Activated T-cell treated with anti-CD3 and anti-CD28 coated beads, Interleukin-2, amount 50 U/mL, for 4 hours (primary cell): ENCODE measurements at regions not wholly inside any gene's neighbourhood (a gene's known extent, or its start where the extent isn't known, plus 50 kb on each side); places are given as distances from the start of the nearest gene placed in this dataset.
"Not testable (repeated sequence)": the region's sequence is repeated elsewhere in the genome, so short reads cannot be mapped to it uniquely, and the experiment has no call there.

Experiments
- ATAC-seq, 2 donors: fragments of 200-7000 bp; cut with Tn5 transposase; one replicate each; pipeline ENCODE4 v1.10.0; 2021
- DNase-seq: peaks from one replicate; pipeline ENCODE4 v3.0.0-alpha.2; 2020
- H3K27me3 Mint-ChIP-seq: one replicate; pipeline ENCODE4 v1.8.0; 2021; ENCODE audit warnings: low read depth, mixed read lengths
- H3K36me3 Mint-ChIP-seq: one replicate; pipeline ENCODE4 v1.8.0; 2022; ENCODE audit warnings: mixed read lengths; ENCODE audit not compliant: insufficient read depth
- H3K4me1 Mint-ChIP-seq: one replicate; pipeline ENCODE4 v1.8.0; 2021; ENCODE audit warnings: low read depth, mixed read lengths
- H3K4me3 Mint-ChIP-seq: one replicate; pipeline ENCODE4 v1.8.0; 2021; ENCODE audit warnings: mild to moderate bottlenecking, moderate library complexity, mixed read lengths
- H3K9me3 Mint-ChIP-seq: one replicate; pipeline ENCODE4 v1.8.0; 2021; ENCODE audit warnings: mixed read lengths

- no peak for DNase-seq
- no peaks in the 10 kb centered on the region for H3K36me3 Mint-ChIP-seq
- no peaks in the 10 kb centered on the region for H3K4me1 Mint-ChIP-seq
- H3K9me3 Mint-ChIP-seq, result no peaks in the 10 kb centered on the region
- no peak overlapping the region for H3K4me3 Mint-ChIP-seq
- no peak for ATAC-seq
- peaks cover 4% of the 10 kb centered on the region for H3K27me3 Mint-ChIP-seq
Measured at GRCh38 chr18:10094655-10095054, 180.8 kb downstream of the VAPA start.

- Mint-ChIP-seq H3K4me3 (no peak overlapping the region), H3K4me1 (no peaks in the 10 kb centered on the region), H3K36me3 (no peaks in the 10 kb centered on the region), H3K27me3 (peaks cover 4% of the 10 kb centered on the region), H3K9me3 (no peaks in the 10 kb centered on the region)
- DNase-seq (no peak), ATAC-seq (no peak)
Measured at GRCh38 chr18:10095356-10095755, 181.5 kb downstream of the VAPA start.

- Mint-ChIP-seq H3K36me3 (no peaks in the 10 kb centered on the region), H3K9me3 (no peaks in the 10 kb centered on the region), H3K4me1 (no peaks in the 10 kb centered on the region), H3K27me3 (no peaks in the 10 kb centered on the region), H3K4me3 (no peak overlapping the region)
- ATAC-seq (no peak), DNase-seq (no peak)
Measured at GRCh38 chr18:10099539-10100140, 185.8 kb downstream of the VAPA start.

- DNase-seq (no peak), ATAC-seq (no peak)
- H3K27me3 Mint-ChIP-seq, result no peaks in the 10 kb centered on the region
- peaks cover 2% of the 10 kb centered on the region for H3K9me3 Mint-ChIP-seq
- H3K4me1 Mint-ChIP-seq, result no peaks in the 10 kb centered on the region
- no peaks in the 10 kb centered on the region for H3K36me3 Mint-ChIP-seq
- H3K4me3 Mint-ChIP-seq, result no peak overlapping the region
Measured at GRCh38 chr18:10100196-10100595, 186.4 kb downstream of the VAPA start.

DNA sequence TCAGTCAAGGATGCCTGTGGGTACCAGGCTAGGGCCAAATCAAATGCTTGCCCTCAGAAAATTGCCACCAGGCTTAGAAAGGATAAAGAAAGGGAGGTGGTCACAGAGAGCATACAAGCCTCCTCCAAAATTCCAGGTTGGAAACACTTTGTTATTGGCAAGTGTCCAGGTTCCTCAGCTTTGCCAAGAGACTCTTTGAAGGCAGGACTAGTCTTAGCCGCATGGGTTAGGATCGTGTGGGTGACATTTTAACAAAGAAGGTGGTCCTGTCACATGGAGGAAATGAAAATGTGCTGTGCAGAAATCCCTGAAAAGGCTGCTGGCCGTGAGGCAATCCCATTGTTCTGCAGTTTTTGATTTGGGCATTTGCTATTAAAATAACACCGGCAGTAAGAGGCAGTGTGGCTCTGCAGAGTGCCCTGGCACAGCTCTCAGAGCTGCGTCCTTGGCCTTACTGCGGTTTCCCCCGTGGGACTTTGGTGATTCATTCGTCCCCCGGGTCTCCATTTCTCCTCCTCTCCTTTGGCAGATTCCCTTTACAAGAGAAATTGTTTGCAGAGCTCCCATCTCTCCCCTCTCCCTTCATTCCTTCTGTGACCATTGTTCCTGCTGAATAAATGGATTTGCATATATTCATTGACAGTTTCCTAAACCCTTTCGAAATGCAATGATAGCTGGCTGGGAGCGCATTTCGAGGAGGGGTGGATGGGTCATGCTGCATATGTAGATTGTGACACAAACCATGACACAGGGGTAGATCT, 187.3 kb downstream of the VAPA start:
- H3K4me3 Mint-ChIP-seq, result no peak overlapping the region
- DNase-seq (no peak), ATAC-seq (no peak)
- H3K9me3 Mint-ChIP-seq, result peaks cover 5% of the 10 kb centered on the region
- no peaks in the 10 kb centered on the region for H3K27me3 Mint-ChIP-seq
- H3K4me1 Mint-ChIP-seq, result no peaks in the 10 kb centered on the region
- H3K36me3 Mint-ChIP-seq, result no peaks in the 10 kb centered on the region

- Mint-ChIP-seq H3K27me3 (no peaks in the 10 kb centered on the region), H3K9me3 (peaks cover 5% of the 10 kb centered on the region), H3K36me3 (no peaks in the 10 kb centered on the region), H3K4me3 (no peak overlapping the region), H3K4me1 (no peaks in the 10 kb centered on the region)
- ATAC-seq, result no peak
- no peak for DNase-seq
Measured at GRCh38 chr18:10101729-10102128, 187.9 kb downstream of the VAPA start.

DNA sequence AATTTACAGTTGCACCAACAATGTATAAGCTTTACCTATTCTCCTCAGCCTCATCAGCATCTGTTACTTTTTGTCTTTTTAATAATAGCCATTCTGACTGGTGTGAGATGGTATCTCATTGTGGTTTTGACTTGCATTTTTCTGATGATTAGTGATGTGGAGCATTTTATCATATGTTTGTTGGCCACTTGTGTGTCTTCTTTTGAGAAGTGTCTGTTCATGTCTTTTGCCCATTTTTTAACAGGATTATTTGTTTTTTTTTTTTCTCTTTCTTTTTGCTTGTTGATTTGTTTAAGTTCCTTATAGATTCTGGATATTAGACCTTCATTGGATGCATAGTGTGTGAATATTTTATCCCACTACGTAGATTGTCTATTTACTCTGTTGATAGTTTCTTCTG, 191.3 kb downstream of the VAPA start:
- not testable (repeated sequence) for H3K9me3 Mint-ChIP-seq, H3K4me1 Mint-ChIP-seq, DNase-seq, H3K4me3 Mint-ChIP-seq, H3K36me3 Mint-ChIP-seq, H3K27me3 Mint-ChIP-seq, ATAC-seq

DNA sequence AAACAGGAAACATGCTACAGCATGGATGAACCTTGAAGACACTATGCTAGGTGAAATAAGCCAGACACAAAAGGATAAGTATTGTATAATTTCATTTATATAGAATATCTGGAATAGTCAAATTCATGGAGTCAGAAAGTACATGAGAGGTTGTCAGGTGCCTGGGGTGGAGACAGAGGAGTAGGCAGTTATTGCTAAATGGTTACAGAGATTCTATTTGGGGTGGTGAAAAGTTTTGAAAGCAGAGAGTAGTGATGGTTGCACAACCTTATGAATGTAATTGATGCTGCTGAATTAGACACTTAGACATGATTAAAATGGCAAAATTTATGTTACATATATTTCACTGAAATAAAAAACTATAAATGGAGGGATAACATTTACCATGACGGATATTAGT, 197.4 kb downstream of the VAPA start:
- no peaks in the 10 kb centered on the region for H3K36me3 Mint-ChIP-seq
- H3K4me3 Mint-ChIP-seq, result no peak overlapping the region
- no peak for ATAC-seq

DNA sequence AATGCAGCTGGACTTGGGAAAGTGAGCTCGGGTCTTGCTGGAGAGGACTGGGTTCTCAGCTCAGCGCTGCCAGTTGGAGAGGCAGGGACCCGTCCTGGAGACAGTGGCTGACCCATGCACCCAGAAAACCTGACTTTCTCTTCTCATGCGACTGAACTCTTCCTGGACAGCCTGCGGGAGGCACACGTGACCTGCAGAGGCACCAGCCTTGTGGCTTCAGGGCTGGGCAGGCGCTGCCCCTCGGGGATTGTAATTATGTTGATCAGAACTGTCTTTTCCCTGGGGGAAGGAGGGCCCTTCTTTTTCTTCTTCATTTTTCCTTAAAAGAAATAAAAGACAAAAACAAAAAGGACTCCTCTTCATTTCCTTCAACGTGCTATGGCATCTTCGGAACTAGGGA, 198.1 kb downstream of the VAPA start:
- ATAC-seq (no peak), DNase-seq (no peak)
- no peaks in the 10 kb centered on the region for H3K36me3 Mint-ChIP-seq
- peaks cover 4% of the 10 kb centered on the region for H3K9me3 Mint-ChIP-seq
- no peaks in the 10 kb centered on the region for H3K4me1 Mint-ChIP-seq
- no peak overlapping the region for H3K4me3 Mint-ChIP-seq
- H3K27me3 Mint-ChIP-seq, result peaks cover 6% of the 10 kb centered on the region

More for the DNA sequence above, 197.4 kb downstream of the VAPA start:
- peaks cover 6% of the 10 kb centered on the region for H3K27me3 Mint-ChIP-seq
- DNase-seq, result no peak
- no peaks in the 10 kb centered on the region for H3K4me1 Mint-ChIP-seq
- H3K9me3 Mint-ChIP-seq, result peaks cover 4% of the 10 kb centered on the region

GRCh38 chr18:10113121-10114022, 199.6 kb downstream of the VAPA start:
- no peak for ATAC-seq
- no peaks in the 10 kb centered on the region for H3K4me1 Mint-ChIP-seq
- no peaks in the 10 kb centered on the region for H3K9me3 Mint-ChIP-seq
- H3K36me3 Mint-ChIP-seq, result no peaks in the 10 kb centered on the region
- H3K27me3 Mint-ChIP-seq, result peaks cover 6% of the 10 kb centered on the region
- no peak for DNase-seq
- no peak overlapping the region for H3K4me3 Mint-ChIP-seq

DNA sequence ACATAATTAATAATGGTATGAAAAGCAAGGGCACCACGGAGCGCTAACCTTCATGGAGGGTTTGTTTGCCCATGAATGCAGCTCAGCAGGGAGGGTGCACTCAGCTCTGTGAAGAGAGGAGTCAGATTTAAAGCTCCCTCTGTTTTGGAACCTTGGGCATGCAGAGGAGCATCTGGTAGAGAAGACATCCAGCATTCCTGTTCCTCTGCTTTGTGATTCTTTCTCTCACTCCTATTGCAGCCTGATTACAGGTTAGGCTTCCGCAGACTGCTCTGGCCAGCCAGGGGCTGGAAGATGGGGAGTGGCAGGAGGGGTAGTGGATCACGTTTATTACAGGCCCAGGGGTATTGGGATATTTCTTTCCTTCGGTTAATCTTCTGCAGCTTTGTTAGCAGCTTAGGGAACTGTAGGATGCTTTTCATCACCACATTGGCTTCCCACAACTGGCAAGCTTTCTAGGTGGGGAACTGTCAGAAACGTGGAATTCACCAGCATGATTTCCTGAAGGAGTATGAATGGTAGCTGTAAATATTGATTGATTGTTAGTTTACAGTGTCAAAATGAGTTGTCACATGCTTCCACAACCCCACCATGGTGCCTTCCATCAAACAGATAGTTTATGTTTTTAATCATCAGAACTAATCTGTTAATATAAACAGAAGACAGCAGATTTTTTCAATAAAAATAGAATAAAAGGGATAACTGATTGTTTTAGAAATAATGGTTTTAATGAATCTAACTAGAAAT, 201.1 kb downstream of the VAPA start:
- Mint-ChIP-seq H3K4me3 (no peak overlapping the region), H3K27me3 (peaks cover 6% of the 10 kb centered on the region), H3K9me3 (no peaks in the 10 kb centered on the region), H3K36me3 (no peaks in the 10 kb centered on the region), H3K4me1 (no peaks in the 10 kb centered on the region)
- no peak for ATAC-seq
- no peak for DNase-seq

DNA sequence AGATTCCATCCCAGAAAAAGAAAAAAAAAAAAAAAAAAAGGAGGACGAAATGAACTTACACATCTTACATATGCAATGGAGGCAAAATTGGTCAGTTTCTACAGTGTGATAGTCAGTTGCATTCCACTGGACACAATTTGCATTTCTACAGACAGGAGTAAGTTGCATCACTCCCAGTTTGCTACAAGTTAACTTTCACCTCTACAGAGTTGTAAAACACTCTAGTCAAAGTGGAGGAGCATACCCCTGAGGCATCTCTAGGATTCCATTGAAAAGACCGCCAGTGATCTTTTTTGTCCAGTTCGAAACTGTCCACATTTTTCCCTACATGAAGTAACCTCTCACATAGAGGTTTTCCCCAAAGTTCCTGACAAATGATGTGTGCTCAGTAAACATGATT, 202.8 kb downstream of the VAPA start:
- Mint-ChIP-seq H3K4me1 (no peaks in the 10 kb centered on the region), H3K27me3 (peaks cover 2% of the 10 kb centered on the region), H3K36me3 (no peaks in the 10 kb centered on the region), H3K4me3 (no peak overlapping the region), H3K9me3 (no peaks in the 10 kb centered on the region)
- DNase-seq (no peak), ATAC-seq (no peak)

GRCh38 chr18:10119528-10119927, 205.7 kb downstream of the VAPA start:
- no peak overlapping the region for H3K4me3 Mint-ChIP-seq
- no peaks in the 10 kb centered on the region for H3K36me3 Mint-ChIP-seq
- H3K9me3 Mint-ChIP-seq, result no peaks in the 10 kb centered on the region
- no peaks in the 10 kb centered on the region for H3K27me3 Mint-ChIP-seq
- no peaks in the 10 kb centered on the region for H3K4me1 Mint-ChIP-seq
- no peak for DNase-seq
- ATAC-seq, result no peak

DNA sequence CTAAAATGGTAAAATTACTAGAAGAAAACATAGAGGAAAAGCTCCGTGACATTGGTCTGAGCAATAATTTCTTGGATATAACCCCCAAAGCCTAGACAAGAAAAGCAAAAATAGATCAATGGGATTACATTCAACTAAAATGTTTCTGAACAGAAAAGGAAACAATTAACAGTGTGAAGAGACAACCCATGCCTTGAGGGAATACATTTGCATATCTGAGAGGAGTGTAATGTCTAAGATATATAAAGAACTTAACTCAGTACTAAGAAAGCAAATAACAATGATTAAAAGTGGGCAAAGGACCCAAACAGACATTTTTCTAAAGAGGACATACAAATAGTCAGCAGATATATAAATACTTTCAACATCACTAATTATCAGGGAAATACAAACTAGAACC, 206.2 kb downstream of the VAPA start:
- H3K27me3 Mint-ChIP-seq, result no peaks in the 10 kb centered on the region
- no peak overlapping the region for H3K4me3 Mint-ChIP-seq

More for the DNA sequence above, 206.2 kb downstream of the VAPA start:
- Mint-ChIP-seq H3K9me3 (no peaks in the 10 kb centered on the region), H3K36me3 (no peaks in the 10 kb centered on the region), H3K4me1 (no peaks in the 10 kb centered on the region)
- ATAC-seq (no peak), DNase-seq (no peak)
